ENCODE measurements at regions not wholly inside any gene's neighbourhood (a gene's known extent, or its start where the extent isn't known, plus 50 kb on each side); places are given as distances from the start of the nearest gene placed in this dataset.
A peak's percentile ranks its signal among the peaks of the same experiment; 100 is the strongest.

GRCh38 chrX:56498756-56499155 lies 64.7 kb upstream of the UBQLN2 start:
- dilution Hi-C loops (cut with MboI; ENCODE audit: extremely low pct_ligation_motif_present, low sequenced_read_pairs): no loop called here
- DNase-seq (ENCODE audit: low read depth, low spot score): no peak
- peak overlapping the region; percentile 2 for H3K4me2 ChIP-seq (ENCODE audit: control insufficient read depth, extremely low read depth, insufficient read depth, low read depth, low read length)

DNA sequence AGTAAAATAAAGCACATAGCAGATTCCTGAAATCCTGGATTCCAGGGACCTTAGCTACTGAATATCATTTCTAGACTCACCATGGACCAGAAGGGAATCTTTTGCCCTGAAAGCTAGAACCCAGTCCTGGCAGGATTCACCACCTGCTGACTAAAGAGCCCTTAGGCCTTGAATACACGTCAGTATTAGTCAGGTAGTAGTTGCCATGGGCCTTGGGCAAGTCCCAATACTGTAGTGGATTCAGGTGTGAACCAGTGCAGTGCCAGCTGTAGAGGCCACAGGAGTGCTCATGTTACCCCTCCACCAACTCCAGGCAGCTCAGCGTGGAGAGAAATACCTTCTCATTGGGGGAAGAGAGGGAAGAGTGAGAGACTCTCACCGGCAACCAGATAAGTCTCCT lies 64.1 kb upstream of the UBQLN2 start:
- Histone ChIP-seq H3K27me3 (ENCODE audit: control insufficient read depth, extremely low read depth, insufficient read depth, low read length) (no peaks in the 10 kb centered on the region), H3K4me3 (ENCODE audit: control insufficient read depth in 2 of 3, extremely low read depth in 1 of 3, insufficient read depth in 2 of 3, low read depth in 1 of 3, low read length in 3 of 3) (no peak overlapping the region), H3K36me3 (ENCODE audit: control insufficient read depth in 2 of 2, extremely low read depth in 1 of 2, insufficient read depth in 2 of 2, low read length in 2 of 2) (no peaks in the 10 kb centered on the region), H4K20me1 (ENCODE audit: control insufficient read depth, extremely low read depth, insufficient read depth, low read length) (no peaks in the 10 kb centered on the region), H3K4me2 (ENCODE audit: control insufficient read depth, extremely low read depth, insufficient read depth, low read depth, low read length) (no peak overlapping the region), H3K9me1 (ENCODE audit: control insufficient read depth, extremely low read depth, insufficient read depth, low read length) (no peaks in the 10 kb centered on the region), H3K27ac (ENCODE audit: control insufficient read depth, insufficient read depth, low read length) (peak overlapping the region; percentile 60), H3K9me3 (ENCODE audit: control insufficient read depth, low read depth, low read length) (no peaks in the 10 kb centered on the region), H3K4me1 (ENCODE audit: control insufficient read depth, extremely low read depth, insufficient read depth, low read length) (peaks cover 12% of the 10 kb centered on the region), H2AFZ (ENCODE audit: control insufficient read depth, low read length) (no peak overlapping the region), H3K9ac (ENCODE audit: control insufficient read depth, extremely low read depth, insufficient read depth, low read length) (no peak overlapping the region), H3K79me2 (ENCODE audit: control insufficient read depth, insufficient read depth, low read length) (no peaks in the 10 kb centered on the region)
- TF ChIP-seq CTCF (optimal IDR thresholded peaks at IDR 0.05 in 1 of 3, IDR thresholded peaks at IDR 0.05 in 1 of 3, conservative IDR thresholded peaks at IDR 0.05 in 1 of 3; ENCODE audit: extremely low read depth in 1 of 3, insufficient read depth in 2 of 3, low read length in 3 of 3): no peak
- TF ChIP-seq EZH2 (IDR thresholded peaks at IDR 0.05; ENCODE audit: low read length): no peak
- peak; percentile 66 for DNase-seq (ENCODE audit: low read depth, low spot score)
- dilution Hi-C loops (cut with MboI; ENCODE audit: extremely low pct_ligation_motif_present, low sequenced_read_pairs): no loop called here
- FAIRE-seq: peak; percentile 71

More at GRCh38 chrX:56498756-56499155, 64.7 kb upstream of the UBQLN2 start:
- Histone ChIP-seq H3K36me3 (ENCODE audit: control insufficient read depth in 2 of 2, extremely low read depth in 1 of 2, insufficient read depth in 2 of 2, low read length in 2 of 2) (no peaks in the 10 kb centered on the region), H3K9ac (ENCODE audit: control insufficient read depth, extremely low read depth, insufficient read depth, low read length) (no peak overlapping the region), H4K20me1 (ENCODE audit: control insufficient read depth, extremely low read depth, insufficient read depth, low read length) (no peaks in the 10 kb centered on the region), H2AFZ (ENCODE audit: control insufficient read depth, low read length) (no peak overlapping the region), H3K27ac (ENCODE audit: control insufficient read depth, insufficient read depth, low read length) (peak overlapping the region; percentile 60), H3K79me2 (ENCODE audit: control insufficient read depth, insufficient read depth, low read length) (no peaks in the 10 kb centered on the region), H3K9me3 (ENCODE audit: control insufficient read depth, low read depth, low read length) (no peaks in the 10 kb centered on the region), H3K27me3 (ENCODE audit: control insufficient read depth, extremely low read depth, insufficient read depth, low read length) (no peaks in the 10 kb centered on the region), H3K4me1 (ENCODE audit: control insufficient read depth, extremely low read depth, insufficient read depth, low read length) (peaks cover 10% of the 10 kb centered on the region), H3K4me3 (ENCODE audit: control insufficient read depth in 2 of 3, extremely low read depth in 1 of 3, insufficient read depth in 2 of 3, low read depth in 1 of 3, low read length in 3 of 3) (no peak overlapping the region), H3K9me1 (ENCODE audit: control insufficient read depth, extremely low read depth, insufficient read depth, low read length) (no peaks in the 10 kb centered on the region)
- no peak for TF ChIP-seq CTCF (optimal IDR thresholded peaks at IDR 0.05 in 1 of 3, IDR thresholded peaks at IDR 0.05 in 1 of 3, conservative IDR thresholded peaks at IDR 0.05 in 1 of 3; ENCODE audit: extremely low read depth in 1 of 3, insufficient read depth in 2 of 3, low read length in 3 of 3)
- TF ChIP-seq EZH2 (IDR thresholded peaks at IDR 0.05; ENCODE audit: low read length): no peak
- no peak for FAIRE-seq

Data from keratinocyte (primary cell).